ENCODE measurements at regions not wholly inside any gene's neighbourhood (a gene's known extent, or its start where the extent isn't known, plus 50 kb on each side); places are given as distances from the start of the nearest gene placed in this dataset.

DNA sequence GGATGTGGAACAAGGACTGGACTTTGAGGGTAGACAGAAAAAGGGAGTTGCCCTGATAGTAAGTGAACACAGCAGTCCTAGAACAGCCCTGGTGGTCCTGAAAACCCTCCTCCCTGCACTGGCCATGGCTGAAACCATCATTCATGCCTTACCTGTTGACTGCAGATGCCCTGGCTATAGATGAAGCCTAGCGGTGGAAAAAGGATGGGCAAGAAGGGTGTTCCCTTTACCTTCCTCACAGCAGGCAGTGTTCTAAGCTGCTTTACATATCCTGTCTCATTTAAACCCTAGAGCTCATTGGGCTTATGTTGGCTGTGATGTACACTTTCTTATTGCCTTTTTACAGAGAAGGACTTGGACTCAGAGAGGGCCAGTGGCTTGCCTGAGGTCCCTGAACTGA, 133.6 kb downstream of the C11orf91 start:
- H3K4me1 ChIP-seq: no peaks in the 10 kb centered on the region
- DNase-seq: no peak
- no peak overlapping the region for H3K4me3 ChIP-seq
- TF ChIP-seq, protein P1, sequence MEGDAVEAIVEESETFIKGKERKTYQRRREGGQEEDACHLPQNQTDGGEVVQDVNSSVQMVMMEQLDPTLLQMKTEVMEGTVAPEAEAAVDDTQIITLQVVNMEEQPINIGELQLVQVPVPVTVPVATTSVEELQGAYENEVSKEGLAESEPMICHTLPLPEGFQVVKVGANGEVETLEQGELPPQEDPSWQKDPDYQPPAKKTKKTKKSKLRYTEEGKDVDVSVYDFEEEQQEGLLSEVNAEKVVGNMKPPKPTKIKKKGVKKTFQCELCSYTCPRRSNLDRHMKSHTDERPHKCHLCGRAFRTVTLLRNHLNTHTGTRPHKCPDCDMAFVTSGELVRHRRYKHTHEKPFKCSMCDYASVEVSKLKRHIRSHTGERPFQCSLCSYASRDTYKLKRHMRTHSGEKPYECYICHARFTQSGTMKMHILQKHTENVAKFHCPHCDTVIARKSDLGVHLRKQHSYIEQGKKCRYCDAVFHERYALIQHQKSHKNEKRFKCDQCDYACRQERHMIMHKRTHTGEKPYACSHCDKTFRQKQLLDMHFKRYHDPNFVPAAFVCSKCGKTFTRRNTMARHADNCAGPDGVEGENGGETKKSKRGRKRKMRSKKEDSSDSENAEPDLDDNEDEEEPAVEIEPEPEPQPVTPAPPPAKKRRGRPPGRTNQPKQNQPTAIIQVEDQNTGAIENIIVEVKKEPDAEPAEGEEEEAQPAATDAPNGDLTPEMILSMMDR (IDR thresholded peaks at IDR 0.05): no peak
- TF ChIP-seq POLR2A (IDR thresholded peaks at IDR 0.05): no peak
- H3K36me3 ChIP-seq: no peaks in the 10 kb centered on the region
- no peak overlapping the region for H3K27ac ChIP-seq
- H3K27me3 ChIP-seq: no peaks in the 10 kb centered on the region
- H3K9me3 ChIP-seq: no peaks in the 10 kb centered on the region

DNA sequence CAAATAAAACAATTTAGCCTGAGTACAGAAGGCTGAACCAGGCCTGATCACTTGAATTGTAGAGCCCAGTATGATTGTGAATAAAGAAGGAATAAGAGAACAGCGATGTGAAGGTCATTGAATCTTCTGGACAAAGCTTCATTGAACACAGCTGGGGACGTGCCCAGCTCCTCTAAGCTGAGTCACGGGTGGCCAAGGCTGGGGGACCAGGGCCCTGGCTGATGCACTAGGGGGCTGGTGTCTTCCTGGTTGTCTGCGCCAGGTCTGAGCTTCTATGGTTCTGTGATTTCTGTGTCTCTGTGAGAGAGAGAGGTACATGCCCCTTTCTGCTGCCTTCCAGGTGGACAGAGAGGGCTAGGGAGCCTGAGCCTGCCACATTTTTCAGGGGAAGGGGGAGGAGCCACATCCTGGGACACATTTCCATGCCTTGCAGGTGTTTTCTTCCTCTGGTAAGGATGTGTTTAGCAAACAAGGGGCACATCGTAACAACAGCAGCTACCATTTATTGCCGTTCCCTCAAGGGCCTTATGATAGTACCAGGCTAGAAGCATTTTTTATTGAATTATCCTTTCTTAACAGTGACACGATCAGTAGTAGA, 135.7 kb downstream of the C11orf91 start:
- no peaks in the 10 kb centered on the region for H3K4me1 ChIP-seq
- no peaks in the 10 kb centered on the region for H3K9me3 ChIP-seq
- no peaks in the 10 kb centered on the region for H3K36me3 ChIP-seq
- no peak overlapping the region for H3K4me3 ChIP-seq
- no peak for DNase-seq
- TF ChIP-seq POLR2A (IDR thresholded peaks at IDR 0.05): no peak
- TF ChIP-seq, protein P1 (IDR thresholded peaks at IDR 0.05): no peak
- no peaks in the 10 kb centered on the region for H3K27me3 ChIP-seq
- H3K27ac ChIP-seq: no peak overlapping the region

DNA sequence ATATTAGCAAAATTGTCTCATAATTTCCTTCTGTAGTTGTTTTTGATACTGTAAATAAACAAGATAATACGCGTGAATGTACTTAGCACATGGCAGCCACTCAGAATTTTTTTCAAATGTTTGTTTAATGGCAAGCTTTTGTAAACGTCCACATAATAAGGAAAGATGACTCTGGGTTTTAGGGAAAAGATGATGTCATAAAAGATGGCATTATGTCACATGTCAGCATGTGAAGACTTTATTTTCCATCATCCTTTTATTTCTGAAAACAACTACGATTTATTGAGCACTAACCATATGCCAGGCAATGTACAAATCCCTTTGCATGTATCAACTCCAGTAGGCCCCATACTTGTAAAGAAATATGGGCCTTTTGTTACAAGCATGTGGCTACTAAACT, 139.9 kb downstream of the C11orf91 start:
- no peaks in the 10 kb centered on the region for H3K36me3 ChIP-seq
- no peaks in the 10 kb centered on the region for H3K4me1 ChIP-seq
- TF ChIP-seq POLR2A (IDR thresholded peaks at IDR 0.05): no peak
- TF ChIP-seq, protein P1 (IDR thresholded peaks at IDR 0.05): no peak
- no peaks in the 10 kb centered on the region for H3K9me3 ChIP-seq
- DNase-seq: no peak
- H3K4me3 ChIP-seq: no peak overlapping the region
- no peaks in the 10 kb centered on the region for H3K27me3 ChIP-seq
- no peak overlapping the region for H3K27ac ChIP-seq

DNA sequence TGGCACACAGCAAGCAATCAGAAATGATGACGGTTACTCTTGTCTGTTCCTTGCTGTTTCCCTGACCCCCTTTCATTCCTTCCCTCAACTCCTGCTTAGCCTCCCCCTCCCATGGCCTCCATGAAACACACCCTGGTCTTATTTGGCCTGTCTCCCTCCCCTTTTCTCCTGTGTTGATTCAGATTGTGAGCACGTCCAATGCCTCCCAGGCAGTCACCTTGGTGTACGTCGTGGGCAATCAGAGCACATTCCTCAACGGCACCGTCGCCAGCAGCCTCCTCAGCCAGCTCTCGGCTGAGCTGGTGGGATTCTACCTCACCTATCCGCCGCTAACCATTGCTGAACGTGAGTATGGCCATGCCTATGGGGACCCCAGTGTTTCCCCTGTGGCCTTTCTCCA, 141.1 kb downstream of the C11orf91 start:
- H3K27ac ChIP-seq: no peak overlapping the region
- TF ChIP-seq, protein P1 (IDR thresholded peaks at IDR 0.05): no peak
- no peak for TF ChIP-seq POLR2A (IDR thresholded peaks at IDR 0.05)
- H3K27me3 ChIP-seq: no peaks in the 10 kb centered on the region
- DNase-seq: no peak
- H3K4me3 ChIP-seq: no peak overlapping the region
- no peaks in the 10 kb centered on the region for H3K36me3 ChIP-seq
- no peaks in the 10 kb centered on the region for H3K4me1 ChIP-seq
- no peaks in the 10 kb centered on the region for H3K9me3 ChIP-seq

DNA sequence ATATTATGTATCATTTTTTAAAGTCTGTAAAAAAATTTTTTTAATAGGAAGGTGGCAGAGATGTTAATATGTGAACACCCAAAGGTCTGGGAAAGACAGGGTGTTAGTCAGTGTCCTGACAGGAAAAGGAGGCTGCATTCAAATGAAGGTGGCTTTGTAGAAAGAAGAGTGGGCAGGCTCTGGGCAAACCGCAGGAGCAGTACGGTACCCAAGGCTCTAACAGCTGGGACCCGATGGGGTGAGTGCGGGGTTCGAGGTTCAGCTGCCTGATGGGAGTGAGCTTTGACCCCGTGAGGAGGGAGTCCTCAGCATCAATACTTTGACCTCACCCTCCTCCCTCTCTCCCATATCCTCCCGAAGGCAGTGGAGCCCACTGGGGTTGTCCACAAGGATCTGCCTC, 142.5 kb downstream of the C11orf91 start:
- no peaks in the 10 kb centered on the region for H3K9me3 ChIP-seq
- TF ChIP-seq, protein P1 (IDR thresholded peaks at IDR 0.05): no peak
- no peak for TF ChIP-seq POLR2A (IDR thresholded peaks at IDR 0.05)
- no peaks in the 10 kb centered on the region for H3K27me3 ChIP-seq
- H3K4me3 ChIP-seq: no peak overlapping the region
- H3K36me3 ChIP-seq: no peaks in the 10 kb centered on the region
- no peaks in the 10 kb centered on the region for H3K4me1 ChIP-seq
- no peak overlapping the region for H3K27ac ChIP-seq
- no peak for DNase-seq

DNA sequence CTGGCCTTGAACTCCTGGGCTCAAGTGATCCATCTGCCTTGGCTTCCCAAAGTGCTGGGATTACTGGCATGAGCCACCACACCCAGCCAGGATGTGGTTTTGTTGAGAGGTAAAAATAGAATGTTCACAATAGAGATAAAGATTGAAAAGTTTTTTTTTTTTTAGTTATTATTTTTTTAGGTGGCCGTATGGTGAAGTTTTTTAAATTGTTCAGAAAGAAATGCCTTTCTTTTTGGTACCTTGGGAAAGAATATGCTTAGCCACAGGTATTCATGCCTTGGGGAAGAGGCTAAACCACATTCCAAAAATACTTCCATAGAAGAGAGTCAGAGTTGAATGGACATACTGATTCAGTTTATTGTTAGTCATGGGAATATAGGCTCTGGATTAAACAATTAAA, 143.4 kb downstream of the C11orf91 start:
- no peak for DNase-seq
- Histone ChIP-seq H3K27ac (no peak overlapping the region), H3K36me3 (no peaks in the 10 kb centered on the region), H3K4me3 (no peak overlapping the region), H3K27me3 (no peaks in the 10 kb centered on the region), H3K9me3 (no peaks in the 10 kb centered on the region), H3K4me1 (no peaks in the 10 kb centered on the region)
- no peak for TF ChIP-seq POLR2A (IDR thresholded peaks at IDR 0.05)
- TF ChIP-seq, protein P1 (IDR thresholded peaks at IDR 0.05): no peak
